ENCODE measurements at regions not wholly inside any gene's neighbourhood (a gene's known extent, or its start where the extent isn't known, plus 50 kb on each side); places are given as distances from the start of the nearest gene placed in this dataset.

GRCh38 chr7:1310936-1311335, 78.3 kb downstream of the UNCX start:
- TF ChIP-seq CTCF (IDR thresholded peaks at IDR 0.05): no peak
- no peak for TF ChIP-seq POLR2A (IDR thresholded peaks at IDR 0.05)
- TF ChIP-seq EP300 (IDR thresholded peaks at IDR 0.05): no peak

Measured in ovary (tissue), 3 donors.